NCI-H1092 treated with DMSO at 0.1 percent for 48 hours (cell line): ENCODE measurements at regions not wholly inside any gene's neighbourhood (a gene's known extent, or its start where the extent isn't known, plus 50 kb on each side); places are given as distances from the start of the nearest gene placed in this dataset.

ENCODE experiments used
- DNase-seq: peaks from one replicate; lab custom pipeline; 2025; lab: John Stamatoyannopoulos, UW

DNA sequence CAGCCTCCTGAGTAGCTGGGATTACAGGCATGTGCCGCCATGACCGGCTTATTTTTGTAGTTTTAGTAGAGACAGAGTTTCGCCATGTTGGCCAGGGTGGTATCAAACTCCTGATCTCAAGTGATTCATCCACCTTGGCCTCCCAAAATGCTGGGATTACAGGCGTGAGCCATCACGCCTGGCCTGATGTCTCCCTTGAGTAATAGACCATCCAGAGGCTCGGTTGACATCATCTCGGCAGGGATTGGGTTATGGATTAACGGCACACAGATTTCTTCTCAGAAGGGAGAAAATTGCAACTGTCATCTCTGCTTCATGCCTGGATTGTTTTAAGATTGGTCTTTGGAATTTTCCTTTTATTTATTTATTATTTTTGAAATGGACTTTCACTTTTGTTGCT, 239.2 kb upstream of the LARGE1 start:
- no peak for DNase-seq

DNA sequence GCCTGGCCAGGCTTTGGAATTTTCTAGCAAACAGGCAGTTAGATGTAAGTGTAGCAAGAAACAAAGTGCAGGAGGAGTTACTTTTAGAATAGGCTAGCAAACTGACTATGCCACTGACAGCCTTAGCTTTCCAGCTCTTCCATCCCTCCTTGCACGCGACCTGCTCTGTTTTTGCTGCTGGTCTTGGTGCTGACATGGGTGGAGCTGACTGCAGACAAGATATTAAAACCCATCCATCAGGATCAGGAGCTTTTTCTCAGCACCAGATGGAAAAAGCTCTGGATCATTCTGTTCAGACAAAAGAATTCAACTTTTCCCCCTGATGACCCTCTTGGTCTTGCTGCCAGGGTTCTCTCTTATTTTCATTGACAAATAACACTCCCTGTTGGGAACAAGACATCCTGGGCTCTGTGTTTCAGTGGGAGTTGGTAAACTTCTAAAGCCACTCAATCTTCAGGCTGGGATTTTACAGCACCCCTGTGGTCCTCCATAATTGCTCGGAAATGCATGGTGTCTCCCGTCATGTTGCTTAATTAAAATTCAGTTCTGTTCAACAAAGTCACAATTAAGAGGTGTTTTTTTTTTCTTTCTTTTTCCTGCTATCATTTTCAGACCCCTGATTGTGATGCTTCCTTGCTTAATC, 240.0 kb upstream of the LARGE1 start:
- DNase-seq = no peak

DNA sequence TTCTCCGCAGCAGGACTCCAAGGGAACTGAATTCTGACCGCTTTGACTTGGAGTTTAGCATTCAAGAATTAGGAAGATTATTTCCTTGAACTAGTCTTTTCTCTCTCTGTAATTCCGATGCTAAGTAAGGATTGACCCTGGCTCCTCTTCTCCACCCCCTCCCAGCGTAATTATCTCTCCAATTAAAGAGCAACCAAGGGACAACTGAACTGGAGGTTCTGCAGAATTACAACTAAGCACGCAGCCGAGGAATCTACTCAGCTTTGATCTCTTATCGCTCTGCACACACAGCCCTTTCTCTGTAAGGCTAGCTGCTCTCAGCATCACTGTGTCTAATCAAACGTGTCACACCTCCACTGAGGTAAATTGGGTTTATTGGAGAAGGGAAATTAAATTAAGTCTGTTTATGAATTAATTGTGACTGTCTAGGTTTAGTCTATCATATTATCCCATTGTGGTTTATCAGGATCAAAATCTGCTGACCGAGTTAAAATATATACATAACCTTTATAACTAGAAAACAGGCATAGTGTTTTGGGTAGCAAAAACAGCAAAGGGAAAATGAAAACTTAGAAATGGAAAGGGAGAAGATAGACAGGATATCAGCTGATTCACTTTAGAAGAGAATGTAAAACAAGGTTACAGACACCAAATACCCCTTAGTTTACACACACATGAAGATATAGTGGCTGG, 241.3 kb upstream of the LARGE1 start:
- no peak for DNase-seq

DNA sequence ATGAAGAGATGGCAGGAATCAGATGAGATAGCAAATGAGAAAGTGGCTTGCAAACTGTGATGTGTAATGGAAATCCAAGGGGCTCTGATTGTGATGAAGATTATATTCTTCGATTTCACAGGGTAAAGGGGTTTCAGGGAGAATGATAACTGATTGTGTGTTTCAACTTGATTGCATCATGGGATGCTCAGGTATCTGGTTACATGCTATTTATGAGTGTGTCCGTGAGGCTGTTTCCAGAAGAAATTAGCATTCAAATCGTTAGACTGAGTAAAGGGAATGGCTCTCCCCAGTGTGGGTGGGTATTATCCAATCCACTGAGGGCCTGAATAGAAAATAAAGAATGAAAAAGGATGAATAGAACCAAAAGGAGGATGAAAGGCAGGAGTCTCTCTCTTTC, 278.7 kb upstream of the LARGE1 start:
- DNase-seq = no peak

DNA sequence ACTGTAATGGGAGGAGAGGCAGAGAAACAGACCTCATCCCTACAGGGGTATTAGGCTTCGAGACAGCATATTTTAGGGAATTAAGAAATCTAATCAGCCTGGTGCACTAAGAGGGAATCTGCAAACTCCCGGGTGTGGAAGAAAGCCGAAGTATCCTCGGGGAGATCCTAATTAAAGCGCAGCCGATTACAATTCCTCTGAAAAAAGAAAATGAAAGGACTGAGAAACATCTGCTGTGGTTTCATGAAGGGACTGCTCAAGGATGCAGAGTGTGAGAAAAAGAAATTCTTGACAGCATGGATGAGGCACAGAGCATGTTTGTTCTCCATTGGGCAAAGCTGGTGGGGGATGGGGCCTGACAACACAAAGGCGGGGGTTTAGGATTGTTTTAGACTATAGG, 290.0 kb upstream of the LARGE1 start:
- no peak for DNase-seq

DNA sequence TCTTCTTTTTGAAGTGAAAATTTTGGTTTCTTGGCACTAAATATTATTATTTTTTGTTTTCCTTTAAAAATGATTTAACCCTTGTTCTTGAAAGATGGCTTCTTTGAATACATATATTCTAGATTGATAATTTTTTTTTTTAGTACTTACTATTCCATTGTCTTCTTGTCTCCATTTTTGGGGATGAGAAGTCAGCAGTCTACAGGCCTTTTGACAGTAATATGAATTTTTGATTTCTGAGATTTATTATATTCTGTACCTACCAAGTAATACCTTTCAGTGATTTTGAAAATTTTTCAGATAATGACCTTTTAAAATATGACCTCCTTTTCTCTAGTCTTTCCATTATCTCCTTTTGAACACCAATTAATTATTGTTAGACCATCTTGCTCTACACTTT, 294.1 kb upstream of the LARGE1 start:
- DNase-seq = no peak

DNA sequence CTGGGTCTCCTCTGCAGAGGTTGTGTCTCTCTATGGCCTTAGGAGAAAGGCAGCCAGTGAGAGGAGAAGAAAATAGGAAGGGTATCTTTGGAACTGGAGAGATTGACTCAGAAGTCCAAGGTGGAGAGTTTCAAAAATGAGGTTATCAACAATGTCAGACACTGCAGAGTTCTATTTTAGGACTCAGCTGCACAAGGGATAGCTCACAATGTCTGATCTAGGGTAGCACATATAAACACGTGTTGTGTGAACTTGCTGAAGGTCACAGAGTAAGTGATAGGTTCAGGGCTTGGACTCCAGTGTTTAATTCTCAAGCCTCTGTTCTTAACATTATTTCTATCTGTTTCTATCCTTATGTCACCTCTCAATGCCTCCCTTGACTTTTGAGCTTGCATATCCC, 305.0 kb upstream of the LARGE1 start:
- DNase-seq = no peak

DNA sequence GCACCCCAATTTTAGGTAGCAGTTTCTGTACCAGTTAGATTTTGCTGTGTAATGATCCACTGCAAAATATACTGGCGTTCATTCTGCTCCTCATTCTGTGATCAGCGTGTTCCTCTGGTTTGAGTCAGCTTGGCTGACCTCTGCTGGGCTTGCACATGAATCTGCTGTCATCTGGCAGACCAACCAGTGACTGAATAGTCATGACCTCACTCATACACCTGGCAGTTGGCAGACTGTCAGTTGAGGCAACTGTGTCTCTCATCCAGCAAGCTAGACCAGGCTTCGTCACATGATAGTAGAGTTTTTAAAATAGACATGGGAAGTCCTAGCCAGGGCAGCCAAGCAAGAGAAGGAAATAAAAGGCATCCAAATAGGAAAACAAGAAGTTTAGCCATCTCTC, 316.3 kb upstream of the LARGE1 start:
- DNase-seq = no peak

DNA sequence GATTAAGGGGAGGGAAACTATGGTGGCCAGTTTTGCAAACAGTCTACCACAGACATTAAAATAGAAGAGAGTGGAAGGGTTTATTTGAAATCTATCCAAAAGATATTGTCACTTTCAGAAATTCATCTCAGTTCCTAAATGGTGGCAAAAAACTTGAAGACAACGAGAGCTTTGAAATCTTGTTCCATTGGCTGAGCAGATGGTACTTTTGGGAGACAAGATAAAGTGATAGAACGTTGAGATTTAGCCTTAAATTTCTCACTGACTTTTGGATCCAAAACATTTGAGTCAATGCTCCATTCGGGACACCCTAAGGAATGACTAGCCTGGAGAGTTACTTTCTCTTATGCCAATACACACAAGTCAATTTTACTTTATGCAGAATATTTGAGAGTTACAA, 319.1 kb upstream of the LARGE1 start:
- DNase-seq = no peak

DNA sequence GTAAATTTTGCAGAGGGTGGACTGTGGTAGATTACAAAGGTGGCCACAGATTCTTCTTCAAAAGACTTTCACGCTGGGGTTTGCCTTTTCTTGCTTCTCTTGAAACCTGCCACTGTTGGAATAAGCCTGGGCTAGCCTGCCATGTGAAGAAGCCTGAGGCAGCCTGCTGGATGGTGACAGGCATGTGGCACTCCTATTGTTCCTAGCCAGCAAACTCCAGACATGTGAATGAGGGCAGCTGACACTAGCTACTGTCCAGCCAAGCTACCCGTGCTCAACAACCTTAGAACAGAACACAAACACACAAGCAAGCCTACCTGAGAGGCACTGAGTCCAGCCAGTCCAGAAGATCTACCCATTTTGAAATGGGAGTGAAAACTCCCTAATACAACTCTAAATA, 322.7 kb upstream of the LARGE1 start:
- no peak for DNase-seq

DNA sequence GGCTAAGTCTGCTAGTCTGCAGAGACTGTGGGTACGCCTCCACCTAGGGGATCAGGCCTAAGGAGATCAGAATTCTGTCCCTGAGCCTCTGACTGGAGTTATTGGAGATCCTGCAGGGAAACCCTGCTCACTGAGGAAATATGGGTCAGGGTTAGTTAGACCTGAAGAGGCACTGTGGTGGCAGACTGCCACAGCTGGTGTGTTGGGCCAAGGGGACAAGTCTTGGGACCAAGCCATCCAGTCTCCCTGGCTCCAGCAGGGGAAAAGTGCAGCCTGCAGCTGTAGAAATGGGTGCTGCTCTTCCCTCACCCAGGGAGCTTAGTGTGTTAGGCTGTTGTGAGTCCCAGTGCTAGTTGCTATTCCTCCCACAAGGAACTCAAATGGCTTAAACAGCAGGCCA, 334.8 kb upstream of the LARGE1 start:
- no peak for DNase-seq

DNA sequence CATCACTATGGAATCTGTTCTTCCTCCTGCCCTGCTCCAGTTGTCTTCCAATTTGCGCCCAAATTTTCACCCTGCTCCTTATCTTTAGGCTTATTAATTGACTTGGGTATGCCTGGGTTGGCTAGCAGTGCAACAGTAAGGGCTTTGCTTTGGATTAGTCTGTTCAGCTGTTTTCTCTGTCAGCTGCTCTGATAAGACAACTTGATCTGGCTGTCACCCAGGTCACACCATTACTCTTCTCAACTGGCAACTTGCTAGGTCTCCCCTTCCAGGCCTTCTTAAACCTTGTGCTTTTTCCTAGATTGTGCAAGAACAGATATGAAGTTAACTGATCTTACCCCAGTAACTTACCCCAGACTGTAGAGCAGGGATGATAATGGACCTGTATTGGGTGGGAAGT, 357.8 kb upstream of the LARGE1 start:
- no peak for DNase-seq

DNA sequence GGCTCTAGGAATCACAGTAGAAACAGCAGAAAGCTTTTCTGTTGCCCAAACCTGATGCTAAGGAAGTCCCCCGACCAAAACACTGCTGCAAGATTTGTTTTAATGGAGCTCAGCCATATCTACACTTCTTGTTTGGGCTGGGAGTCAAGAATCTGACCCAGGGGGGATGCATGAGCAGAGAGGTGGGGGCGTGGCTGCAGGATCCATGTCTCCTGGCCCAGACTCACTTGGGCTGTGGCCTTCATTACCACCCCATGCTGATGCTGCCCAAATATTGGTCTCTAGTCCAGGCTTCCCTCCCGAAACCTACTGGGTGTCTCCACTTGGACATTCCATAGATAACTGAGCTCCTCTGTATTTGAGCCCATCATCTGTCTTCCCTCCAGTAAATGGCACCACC, 361.5 kb upstream of the LARGE1 start:
- DNase-seq = no peak

DNA sequence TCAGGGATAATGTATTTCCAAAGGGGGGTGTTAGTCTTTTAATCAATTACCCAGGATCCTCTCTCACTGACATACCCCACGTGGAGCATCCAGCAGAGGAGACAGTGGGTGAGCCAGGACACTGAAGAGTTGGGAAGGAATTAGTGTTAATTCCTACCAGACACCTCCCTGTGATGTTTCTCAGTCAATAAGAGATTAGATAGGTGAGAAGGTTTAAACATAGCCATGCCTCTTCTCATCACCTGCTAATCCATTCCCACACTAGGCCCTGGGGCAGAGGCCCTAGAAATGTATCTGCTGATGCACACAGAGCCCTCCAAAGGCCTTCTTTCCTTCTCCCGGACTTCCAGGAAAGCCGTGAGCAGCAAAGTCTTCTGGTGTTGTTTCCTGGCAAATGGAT, 363.6 kb upstream of the LARGE1 start:
- DNase-seq = no peak

DNA sequence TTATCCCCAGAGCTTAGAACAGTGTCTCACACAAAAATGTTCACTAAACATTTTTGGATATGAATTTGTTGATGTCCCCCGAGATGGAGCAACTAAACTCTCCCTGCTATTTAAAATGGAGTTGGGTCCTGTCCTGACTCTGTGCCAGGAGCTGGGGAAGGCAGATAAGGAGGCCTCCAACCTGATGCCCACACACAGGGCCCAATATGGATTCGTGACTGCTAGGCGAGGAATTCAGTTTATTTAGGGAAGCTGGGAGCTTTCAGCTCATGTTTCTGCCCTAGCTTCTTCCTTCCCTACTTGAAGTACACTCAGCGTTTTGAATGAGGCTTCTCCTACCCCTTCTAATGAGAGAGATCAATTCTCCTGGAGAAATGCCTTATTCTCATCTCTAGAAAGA, 373.0 kb upstream of the LARGE1 start:
- no peak for DNase-seq

DNA sequence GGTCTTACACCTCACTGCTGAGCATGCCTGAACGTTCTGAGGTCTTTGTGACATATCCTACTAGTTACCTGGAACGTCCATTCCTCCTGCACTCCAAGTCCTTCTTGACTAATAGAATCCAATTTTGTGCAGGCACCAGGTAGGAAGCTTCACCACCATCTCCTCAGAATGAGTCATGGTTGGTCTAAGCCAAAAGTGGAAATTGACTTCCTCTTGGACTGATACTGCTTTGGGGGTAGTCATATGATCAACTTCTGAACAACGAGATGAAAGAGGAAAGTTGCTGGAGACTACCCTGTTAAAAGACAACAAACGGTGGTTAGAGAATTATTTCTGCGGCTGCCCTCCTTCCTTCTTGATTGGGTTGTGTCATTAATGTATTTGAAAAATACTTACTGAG, 374.2 kb upstream of the LARGE1 start:
- DNase-seq = no peak

DNA sequence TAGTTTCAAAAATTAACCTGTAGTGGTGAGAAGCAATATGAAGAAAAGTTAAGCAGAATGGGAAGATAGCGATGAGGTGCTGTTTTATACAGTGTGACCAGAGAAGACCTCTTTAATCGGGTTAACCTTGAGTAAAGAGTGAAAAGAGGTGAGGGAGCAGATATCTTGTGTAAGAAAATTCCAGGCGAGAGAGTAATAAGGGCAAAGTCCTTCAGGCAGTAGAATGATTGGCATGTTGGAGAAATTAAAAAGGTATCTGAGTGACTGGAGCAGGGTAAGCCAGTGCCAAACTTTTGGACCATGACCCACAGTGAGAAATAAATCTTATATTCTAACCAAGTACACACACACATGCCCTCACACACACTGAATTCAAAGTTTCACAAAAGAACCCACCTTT, 374.7 kb upstream of the LARGE1 start:
- DNase-seq = no peak

DNA sequence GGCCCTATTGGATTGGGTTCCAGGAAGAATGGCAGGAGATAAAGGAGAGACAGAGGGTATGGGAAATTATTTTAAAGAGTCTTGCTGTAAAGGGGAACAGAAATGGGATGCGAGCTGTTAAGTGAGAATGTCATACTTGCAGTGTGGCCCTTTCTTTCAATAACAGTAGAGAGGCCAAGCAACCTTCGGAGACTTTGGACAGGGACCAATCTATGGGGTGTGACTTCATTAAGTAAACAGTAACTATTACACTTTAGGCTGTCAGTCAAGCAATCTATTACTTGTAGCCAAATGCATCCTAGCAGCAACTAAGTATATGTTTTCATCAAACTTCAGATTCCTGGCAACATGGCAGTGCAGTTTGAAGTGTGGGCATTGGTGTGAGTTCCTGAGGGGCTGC, 376.2 kb upstream of the LARGE1 start:
- no peak for DNase-seq

DNA sequence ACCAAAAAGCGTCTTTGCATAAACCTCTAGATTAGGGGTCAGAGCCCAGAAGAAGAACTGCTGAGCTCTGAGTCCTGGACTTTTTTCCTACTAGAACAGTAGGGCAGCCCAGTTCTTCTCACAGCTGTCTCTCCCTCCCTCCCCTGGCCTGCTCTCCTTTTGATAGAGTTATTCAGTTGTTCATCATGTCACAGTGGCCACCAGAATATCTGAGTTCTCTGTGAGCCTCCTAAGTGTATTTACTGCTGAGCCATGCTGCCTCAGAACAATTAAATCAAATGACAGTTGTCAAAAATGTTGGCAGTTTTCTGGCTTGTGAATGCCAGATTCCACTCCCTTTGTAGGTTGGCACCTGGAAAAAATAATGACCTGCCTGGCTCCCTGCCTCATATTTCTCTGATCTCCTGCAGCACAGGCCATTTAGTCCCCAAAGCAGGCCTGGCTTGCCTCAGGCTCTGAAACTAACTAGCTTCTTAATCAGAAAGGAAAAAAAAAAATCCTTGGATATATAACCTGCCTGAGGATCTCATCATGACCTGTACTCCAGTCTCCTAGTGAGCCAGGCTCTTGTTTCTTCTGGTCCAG, 377.4 kb upstream of the LARGE1 start:
- DNase-seq = no peak

DNA sequence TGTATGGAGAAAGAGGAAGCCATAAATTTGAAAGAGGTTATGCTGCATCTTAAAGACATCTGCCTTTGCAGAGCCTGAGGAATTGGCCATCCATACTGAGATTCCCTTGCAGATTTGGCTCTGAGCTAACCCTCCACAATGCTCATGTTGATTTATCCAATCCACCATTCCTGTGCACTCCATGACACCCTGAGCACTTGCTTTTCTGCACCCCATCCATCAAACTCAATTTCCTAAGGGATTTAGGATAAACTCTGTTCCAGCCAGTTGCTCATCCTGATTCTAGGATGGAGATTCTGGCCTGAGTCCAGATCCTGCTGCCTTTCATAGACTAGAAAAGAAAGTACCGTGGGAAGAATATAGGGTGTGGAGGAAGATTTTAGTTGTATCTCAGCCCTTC, 379.2 kb upstream of the LARGE1 start:
- no peak for DNase-seq

DNA sequence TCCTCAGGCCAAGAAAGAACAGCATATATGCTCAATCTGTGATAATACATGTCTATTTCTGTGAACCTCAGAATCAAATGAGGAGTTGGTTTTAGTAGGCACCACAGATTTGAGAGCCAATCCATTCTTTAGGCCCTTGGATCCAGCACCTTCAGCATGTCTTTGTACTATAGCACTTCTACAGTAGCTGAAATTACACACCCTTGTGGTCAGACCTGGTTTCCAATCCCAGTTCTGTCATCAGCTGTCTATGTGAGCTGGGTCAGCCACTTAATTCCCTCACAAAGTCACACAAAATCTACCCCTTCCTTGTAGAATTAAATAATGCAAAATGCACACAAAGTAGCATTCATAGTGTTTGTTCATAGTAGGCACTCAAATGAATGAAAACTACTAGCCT, 381.3 kb upstream of the LARGE1 start:
- DNase-seq = no peak

DNA sequence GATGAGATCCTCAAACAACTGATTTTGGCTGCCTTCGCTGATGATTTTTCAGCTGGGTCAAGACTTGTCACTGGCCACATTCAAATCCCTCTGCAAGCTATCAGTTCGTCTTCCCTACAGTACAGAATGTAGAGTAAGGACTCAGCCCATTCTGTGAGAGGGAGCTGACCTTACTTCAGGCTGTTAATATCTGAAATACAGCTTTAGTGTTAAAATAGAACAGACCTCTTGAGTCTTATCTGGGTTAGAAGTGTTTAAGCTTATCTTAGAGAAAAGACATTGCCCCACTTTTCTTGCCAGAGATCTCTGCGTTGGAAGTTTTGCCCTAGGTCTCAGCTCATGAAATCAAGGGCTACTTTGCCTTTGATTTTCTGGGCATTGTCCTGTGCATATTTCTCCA, 383.4 kb upstream of the LARGE1 start:
- DNase-seq = no peak

DNA sequence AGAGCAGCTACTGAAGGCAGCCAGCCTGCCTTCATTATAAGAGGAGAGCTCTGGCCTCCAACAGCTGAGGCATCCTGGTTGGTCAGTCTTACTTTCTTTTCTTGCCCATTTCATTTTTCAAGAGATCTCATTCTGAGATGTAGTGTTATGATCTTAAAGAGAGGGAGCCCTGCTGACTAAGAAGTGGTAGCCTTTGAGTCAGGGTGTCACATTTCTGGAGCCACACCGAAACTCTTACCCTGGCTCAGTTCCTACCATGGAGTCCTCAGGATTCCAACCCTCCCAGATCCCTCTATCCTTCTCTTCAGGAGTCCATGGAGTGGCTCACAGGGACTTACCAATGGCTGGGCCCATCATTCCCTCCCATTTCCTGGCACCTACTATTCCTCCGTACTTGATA, 386.1 kb upstream of the LARGE1 start:
- DNase-seq = no peak

DNA sequence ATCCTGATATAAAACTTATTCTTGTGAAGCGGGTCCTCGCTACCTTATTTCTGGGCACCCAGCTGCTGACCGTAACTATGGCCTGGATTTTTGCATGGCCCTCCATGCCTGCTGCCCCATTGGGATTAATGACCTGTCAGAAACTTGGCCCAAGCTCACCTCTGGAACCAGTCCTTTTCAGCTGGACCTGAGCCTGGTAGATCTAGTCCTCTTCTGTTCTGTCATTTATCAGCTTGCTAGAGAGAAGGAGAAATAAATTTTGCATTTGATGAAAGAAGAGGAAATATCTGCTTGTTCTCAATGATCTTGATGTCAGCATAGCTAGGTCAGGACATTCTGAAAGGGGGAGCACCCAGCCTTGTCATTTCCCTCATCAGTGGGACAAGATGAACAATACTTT, 387.8 kb upstream of the LARGE1 start:
- DNase-seq = no peak
